HG03159 (cell line): ENCODE measurements at regions not wholly inside any gene's neighbourhood (a gene's known extent, or its start where the extent isn't known, plus 50 kb on each side); places are given as distances from the start of the nearest gene placed in this dataset.
A peak's percentile ranks its signal among the peaks of the same experiment; 100 is the strongest.

Experiments used
- ATAC-seq: cut with Tn5 transposase; IDR thresholded peaks from one replicate; pipeline ENCODE4 v1.9.1; 2021; ENCODE audit warnings: mild to moderate bottlenecking, moderate library complexity; ENCODE audit not compliant: unreplicated experiment

GRCh38 chr5:136811551-136811950, 446.2 kb upstream of the TRPC7 start:
- ATAC-seq = no peak

DNA sequence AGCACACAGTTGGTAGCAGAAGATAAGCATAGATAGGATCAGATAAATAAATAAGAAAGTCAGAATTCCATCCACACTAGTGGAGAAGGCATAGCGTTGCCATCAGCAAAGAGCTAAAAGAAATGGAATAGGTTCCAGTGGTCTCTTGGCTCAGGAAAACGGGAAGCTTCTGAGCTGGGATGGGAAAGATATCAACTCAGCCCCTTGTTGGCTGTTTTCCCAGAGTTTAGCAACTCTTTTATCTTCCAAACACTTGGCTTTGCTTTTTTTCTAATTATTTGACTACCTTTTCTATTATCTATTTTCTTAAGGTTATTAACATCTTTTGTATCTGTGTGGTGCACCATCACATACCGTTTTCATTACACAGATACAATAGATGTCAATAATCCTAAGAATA, 445.7 kb upstream of the TRPC7 start:
- no peak for ATAC-seq

- ATAC-seq = no peak
Observed at GRCh38 chr5:136810261-136810801, 445.0 kb upstream of the TRPC7 start.

- no peak for ATAC-seq
Observed at GRCh38 chr5:136809382-136809781, 444.0 kb upstream of the TRPC7 start.

GRCh38 chr5:136808756-136809155, 443.4 kb upstream of the TRPC7 start:
- no peak for ATAC-seq

DNA sequence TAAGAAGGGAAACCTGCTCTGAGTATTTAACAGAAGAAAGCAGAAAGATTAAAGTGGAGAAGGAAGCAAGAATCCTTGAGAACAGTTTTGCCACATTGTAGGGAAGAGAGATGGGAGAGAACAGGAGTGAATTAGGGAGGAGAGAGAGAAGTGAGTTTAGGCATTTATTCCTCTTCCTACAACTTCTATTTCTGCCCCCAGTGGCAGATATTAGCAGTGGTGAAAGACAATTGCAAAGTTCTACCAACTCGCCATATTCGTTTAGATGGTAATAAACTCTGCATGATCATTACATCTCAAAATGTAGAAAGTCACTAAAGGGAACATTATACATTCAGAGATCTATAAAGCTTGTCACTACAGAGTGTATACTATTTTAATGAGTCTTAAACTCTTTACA, 440.1 kb upstream of the TRPC7 start:
- ATAC-seq = no peak

GRCh38 chr5:136802383-136802782, 437.0 kb upstream of the TRPC7 start:
- ATAC-seq = no peak

GRCh38 chr5:136799806-136800372, 434.5 kb upstream of the TRPC7 start:
- no peak for ATAC-seq

- ATAC-seq = no peak
Observed at GRCh38 chr5:136793300-136793699, 428.0 kb upstream of the TRPC7 start.

GRCh38 chr5:136781464-136781863, 416.1 kb upstream of the TRPC7 start:
- no peak for ATAC-seq

DNA sequence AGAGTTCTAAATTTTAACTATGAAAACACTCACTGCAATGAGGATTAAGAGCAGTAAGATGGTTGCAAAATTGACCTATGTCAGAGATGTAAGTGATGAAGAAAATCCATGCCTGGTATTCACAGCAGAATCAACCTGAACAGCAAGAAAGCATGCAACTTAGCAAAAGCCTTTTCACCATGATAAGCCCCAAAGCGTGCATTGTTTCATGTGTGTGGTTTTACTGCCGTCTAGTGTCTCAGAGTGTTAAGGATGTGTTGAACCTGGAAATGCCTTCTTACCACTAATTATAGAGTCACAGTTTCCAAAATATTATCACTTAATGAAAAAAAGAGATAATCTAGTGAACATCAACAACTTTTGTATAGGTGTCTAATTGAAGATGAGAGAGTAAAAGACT, 415.2 kb upstream of the TRPC7 start:
- no peak for ATAC-seq

- ATAC-seq = no peak
Observed at GRCh38 chr5:136776022-136776927, 410.9 kb upstream of the TRPC7 start.

GRCh38 chr5:136772491-136772890, 407.1 kb upstream of the TRPC7 start:
- ATAC-seq = no peak

GRCh38 chr5:136769900-136770684, 404.7 kb upstream of the TRPC7 start:
- peak; percentile 96 for ATAC-seq

DNA sequence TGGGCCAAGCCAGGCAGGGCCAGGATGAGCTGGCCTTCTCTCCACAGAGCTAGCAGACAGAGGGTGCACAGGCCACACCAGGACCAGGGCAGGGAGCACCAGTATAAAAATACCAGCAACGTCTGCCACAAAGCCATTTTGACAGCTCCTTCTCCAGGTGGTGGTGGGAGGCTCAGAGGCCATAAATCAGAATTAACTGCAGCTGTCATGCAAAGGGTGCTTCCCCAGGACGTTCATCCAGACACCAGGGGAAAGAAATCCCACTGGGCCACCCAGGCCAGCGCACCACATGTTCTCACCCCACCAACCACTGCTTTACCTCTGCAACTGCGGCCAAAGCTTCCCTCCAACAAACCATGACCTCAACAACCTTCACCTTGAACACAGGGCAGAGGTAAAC, 403.7 kb upstream of the TRPC7 start:
- ATAC-seq = no peak

- ATAC-seq = no peak
Observed at GRCh38 chr5:136768457-136768856, 403.1 kb upstream of the TRPC7 start.

DNA sequence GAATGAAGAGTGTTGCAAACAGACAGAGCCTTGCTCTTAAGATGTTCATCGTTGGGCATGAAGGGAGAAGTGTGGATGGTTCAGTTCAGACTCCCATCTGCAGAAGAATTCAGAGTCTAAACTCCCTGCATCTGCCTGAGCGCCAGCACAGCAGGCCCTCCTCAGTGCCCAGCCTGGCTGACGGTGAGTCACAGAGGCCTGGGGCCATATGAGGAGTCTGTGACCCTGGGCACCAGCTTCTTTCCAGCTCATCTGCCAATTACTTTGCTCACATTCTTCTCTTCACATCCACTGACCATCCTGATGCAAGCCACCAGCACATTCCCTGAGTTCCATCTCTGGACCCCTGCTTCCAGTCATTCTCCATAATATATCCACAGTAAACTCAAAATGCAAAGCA, 401.1 kb upstream of the TRPC7 start:
- no peak for ATAC-seq

DNA sequence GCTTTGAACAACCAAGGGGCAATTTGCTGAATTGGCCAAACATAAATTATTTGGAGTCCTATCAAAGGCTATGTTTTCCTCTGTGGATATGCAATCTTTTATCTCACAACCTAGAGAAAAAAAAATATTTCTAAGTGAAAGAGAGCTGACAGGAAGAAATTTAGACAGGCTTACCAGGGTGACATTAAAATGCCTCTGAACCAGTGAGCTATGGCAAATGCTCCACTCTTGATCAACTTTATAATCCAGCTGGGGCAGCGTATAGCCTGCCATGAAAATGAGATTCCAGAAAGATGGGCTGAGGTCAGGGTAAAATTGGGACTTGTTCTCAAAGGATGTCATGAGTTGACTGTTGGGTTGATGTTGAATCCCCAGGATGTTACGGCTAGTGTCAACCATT, 399.3 kb upstream of the TRPC7 start:
- ATAC-seq = no peak

- ATAC-seq = no peak
Observed at GRCh38 chr5:136763548-136763947, 398.2 kb upstream of the TRPC7 start.

GRCh38 chr5:136754216-136754615, 388.9 kb upstream of the TRPC7 start:
- ATAC-seq = no peak

- ATAC-seq = no peak
Observed at GRCh38 chr5:136750224-136750862, 385.0 kb upstream of the TRPC7 start.
